ENCODE measurements at regions not wholly inside any gene's neighbourhood (a gene's known extent, or its start where the extent isn't known, plus 50 kb on each side); places are given as distances from the start of the nearest gene placed in this dataset.

- TF ChIP-seq POLR2A (IDR thresholded peaks at IDR 0.05) = no peak
- TF ChIP-seq, protein P1, sequence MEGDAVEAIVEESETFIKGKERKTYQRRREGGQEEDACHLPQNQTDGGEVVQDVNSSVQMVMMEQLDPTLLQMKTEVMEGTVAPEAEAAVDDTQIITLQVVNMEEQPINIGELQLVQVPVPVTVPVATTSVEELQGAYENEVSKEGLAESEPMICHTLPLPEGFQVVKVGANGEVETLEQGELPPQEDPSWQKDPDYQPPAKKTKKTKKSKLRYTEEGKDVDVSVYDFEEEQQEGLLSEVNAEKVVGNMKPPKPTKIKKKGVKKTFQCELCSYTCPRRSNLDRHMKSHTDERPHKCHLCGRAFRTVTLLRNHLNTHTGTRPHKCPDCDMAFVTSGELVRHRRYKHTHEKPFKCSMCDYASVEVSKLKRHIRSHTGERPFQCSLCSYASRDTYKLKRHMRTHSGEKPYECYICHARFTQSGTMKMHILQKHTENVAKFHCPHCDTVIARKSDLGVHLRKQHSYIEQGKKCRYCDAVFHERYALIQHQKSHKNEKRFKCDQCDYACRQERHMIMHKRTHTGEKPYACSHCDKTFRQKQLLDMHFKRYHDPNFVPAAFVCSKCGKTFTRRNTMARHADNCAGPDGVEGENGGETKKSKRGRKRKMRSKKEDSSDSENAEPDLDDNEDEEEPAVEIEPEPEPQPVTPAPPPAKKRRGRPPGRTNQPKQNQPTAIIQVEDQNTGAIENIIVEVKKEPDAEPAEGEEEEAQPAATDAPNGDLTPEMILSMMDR (IDR thresholded peaks at IDR 0.05) = no peak
Observed at GRCh38 chr13:87999788-88000187, 328.6 kb downstream of the SLITRK5 start.

Data from vagina (tissue), 2 donors.